OCI-LY3 (cell line): ENCODE measurements at regions not wholly inside any gene's neighbourhood (a gene's known extent, or its start where the extent isn't known, plus 50 kb on each side); places are given as distances from the start of the nearest gene placed in this dataset.

Experiments
- H2AFZ ChIP-seq: fragments of 200-600, 300-600 bp; shearing (Covaris generic); 2 replicates; pipeline ENCODE4 v1.6.0; 2014; ENCODE audit warnings: antibody characterized with exemption, low read depth, low read length
- H3K27ac ChIP-seq: fragments of 200-600, 300-600 bp; sonication (generic); 2 replicates; pipeline ENCODE4 v1.5.1; 2014; ENCODE audit warnings: mild to moderate bottlenecking, low read length, moderate library complexity, mixed read lengths
- H3K27me3 ChIP-seq: fragments of 200-600, 300-600 bp; sonication (generic); 2 replicates; pipeline ENCODE4 v1.6.1; 2014; ENCODE audit warnings: low read depth, low read length, mixed read lengths
- H3K36me3 ChIP-seq: fragments of 200-600, 300-600 bp; sonication (generic); replicated peaks from 2 replicates; pipeline ENCODE3; 2014; ENCODE audit warnings: low read depth, low read length, mixed read lengths
- H3K4me1 ChIP-seq: fragments of 300-600, 200-600 bp; sonication (generic); 2 replicates; pipeline ENCODE4 v1.6.1; 2014; ENCODE audit warnings: low read length, mixed read lengths
- H3K4me2 ChIP-seq: fragments of 200-600, 300-600 bp; sonication (generic); 2 replicates; pipeline ENCODE4 v1.6.1; 2014; ENCODE audit warnings: low read length, mixed read lengths
- H3K4me3 ChIP-seq: fragments of 300-600, 200-600 bp; sonication (generic); 2 replicates; pipeline ENCODE4 v1.5.1; 2014; ENCODE audit warnings: antibody characterized with exemption, mild to moderate bottlenecking, low read length, moderate library complexity
- H3K79me2 ChIP-seq: fragments of 300-600, 200-600 bp; shearing (Covaris generic); 2 replicates; pipeline ENCODE4 v1.6.1; 2014; ENCODE audit warnings: mild to moderate bottlenecking, low read length, mixed read lengths
- H3K9ac ChIP-seq: fragments of 300-600, 200-600 bp; shearing (Covaris generic); 2 replicates; pipeline ENCODE4 v1.6.0; 2014; ENCODE audit warnings: mild to moderate bottlenecking, low read length, moderate library complexity
- H3K9me3 ChIP-seq: fragments of 200-600, 300-600 bp; shearing (Covaris generic); 2 replicates; pipeline ENCODE4 v1.6.1; 2014; ENCODE audit warnings: low read length, mixed read lengths; ENCODE audit not compliant: insufficient read depth
- H4K20me1 ChIP-seq: fragments of 200-600, 300-600 bp; sonication (generic); 2 replicates; pipeline ENCODE4 v1.6.1; 2016; ENCODE audit warnings: low read length, mixed read lengths; ENCODE audit not compliant: insufficient read depth
- EZH2phosphoT487 ChIP-seq: fragments of 200-600 bp; shearing (Covaris generic); IDR thresholded peaks from 2 replicates; pipeline ENCODE4 v1.6.1; 2018; ENCODE audit warnings: antibody characterized with exemption, mixed run types, low read depth
- TF ChIP-seq, protein P1 (sequence below): fragments of 200-600, 300-600 bp; sonication (generic); IDR thresholded peaks from 2 replicates; pipeline ENCODE4 v1.5.1; 2014; ENCODE audit warnings: antibody characterized with exemption, low read length, low read depth

DNA sequence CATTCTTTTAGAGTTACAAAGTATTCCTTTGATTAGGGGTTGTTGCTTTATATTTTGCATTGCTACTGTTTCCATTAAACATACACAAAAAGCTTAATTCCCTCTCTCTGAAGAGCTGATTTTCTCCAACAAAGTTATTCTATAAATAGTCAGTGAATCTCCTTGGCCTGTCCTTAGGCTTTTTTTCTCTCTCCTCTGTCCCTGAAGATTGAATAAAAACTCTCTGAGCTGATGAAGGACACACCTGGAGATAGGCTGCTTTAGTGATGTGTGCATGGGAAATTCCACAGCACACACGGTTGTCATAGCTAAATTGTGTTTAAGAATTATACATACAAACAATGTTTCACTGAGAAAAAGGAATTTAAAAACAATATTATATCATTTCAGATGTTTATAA, 90.5 kb upstream of the TMEM106B start:
- no peaks in the 10 kb centered on the region for H3K9me3 ChIP-seq
- no peaks in the 10 kb centered on the region for H3K4me1 ChIP-seq
- no peaks in the 10 kb centered on the region for H3K36me3 ChIP-seq
- TF ChIP-seq, protein P1, sequence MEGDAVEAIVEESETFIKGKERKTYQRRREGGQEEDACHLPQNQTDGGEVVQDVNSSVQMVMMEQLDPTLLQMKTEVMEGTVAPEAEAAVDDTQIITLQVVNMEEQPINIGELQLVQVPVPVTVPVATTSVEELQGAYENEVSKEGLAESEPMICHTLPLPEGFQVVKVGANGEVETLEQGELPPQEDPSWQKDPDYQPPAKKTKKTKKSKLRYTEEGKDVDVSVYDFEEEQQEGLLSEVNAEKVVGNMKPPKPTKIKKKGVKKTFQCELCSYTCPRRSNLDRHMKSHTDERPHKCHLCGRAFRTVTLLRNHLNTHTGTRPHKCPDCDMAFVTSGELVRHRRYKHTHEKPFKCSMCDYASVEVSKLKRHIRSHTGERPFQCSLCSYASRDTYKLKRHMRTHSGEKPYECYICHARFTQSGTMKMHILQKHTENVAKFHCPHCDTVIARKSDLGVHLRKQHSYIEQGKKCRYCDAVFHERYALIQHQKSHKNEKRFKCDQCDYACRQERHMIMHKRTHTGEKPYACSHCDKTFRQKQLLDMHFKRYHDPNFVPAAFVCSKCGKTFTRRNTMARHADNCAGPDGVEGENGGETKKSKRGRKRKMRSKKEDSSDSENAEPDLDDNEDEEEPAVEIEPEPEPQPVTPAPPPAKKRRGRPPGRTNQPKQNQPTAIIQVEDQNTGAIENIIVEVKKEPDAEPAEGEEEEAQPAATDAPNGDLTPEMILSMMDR, result no peak
- no peak for TF ChIP-seq EZH2phosphoT487
- no peaks in the 10 kb centered on the region for H3K27me3 ChIP-seq
- no peaks in the 10 kb centered on the region for H4K20me1 ChIP-seq
- H3K9ac ChIP-seq, result no peak overlapping the region
- no peaks in the 10 kb centered on the region for H3K79me2 ChIP-seq
- no peak overlapping the region for H2AFZ ChIP-seq
- no peak overlapping the region for H3K4me3 ChIP-seq
- H3K27ac ChIP-seq, result no peak overlapping the region
- no peak overlapping the region for H3K4me2 ChIP-seq

DNA sequence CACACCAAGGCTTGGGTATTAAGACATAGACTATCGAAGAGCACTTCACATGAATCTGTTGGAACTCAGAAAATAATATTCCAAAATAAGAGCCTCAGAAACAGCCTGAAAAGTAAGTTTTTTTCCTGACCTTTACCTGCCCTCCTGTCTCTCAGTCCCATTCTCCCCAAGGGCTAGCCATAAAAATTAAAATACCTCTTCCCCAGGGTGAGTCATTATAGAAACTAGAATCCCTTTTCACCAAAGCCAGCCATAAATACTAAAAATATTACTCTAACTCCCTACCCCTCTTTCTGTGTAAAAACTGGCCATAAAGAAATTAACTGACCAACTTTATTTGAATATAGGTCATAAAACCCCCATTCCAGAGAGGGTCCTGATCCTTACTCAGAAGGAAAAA, 87.9 kb upstream of the TMEM106B start:
- no peak overlapping the region for H3K4me3 ChIP-seq
- H3K79me2 ChIP-seq, result no peaks in the 10 kb centered on the region
- H3K9me3 ChIP-seq, result no peaks in the 10 kb centered on the region
- no peak overlapping the region for H3K4me2 ChIP-seq
- H2AFZ ChIP-seq, result no peak overlapping the region
- H4K20me1 ChIP-seq, result no peaks in the 10 kb centered on the region
- TF ChIP-seq, protein P1, result no peak
- no peak for TF ChIP-seq EZH2phosphoT487
- H3K9ac ChIP-seq, result no peak overlapping the region
- no peaks in the 10 kb centered on the region for H3K4me1 ChIP-seq
- H3K36me3 ChIP-seq, result no peaks in the 10 kb centered on the region
- H3K27ac ChIP-seq, result no peak overlapping the region
- H3K27me3 ChIP-seq, result no peaks in the 10 kb centered on the region

DNA sequence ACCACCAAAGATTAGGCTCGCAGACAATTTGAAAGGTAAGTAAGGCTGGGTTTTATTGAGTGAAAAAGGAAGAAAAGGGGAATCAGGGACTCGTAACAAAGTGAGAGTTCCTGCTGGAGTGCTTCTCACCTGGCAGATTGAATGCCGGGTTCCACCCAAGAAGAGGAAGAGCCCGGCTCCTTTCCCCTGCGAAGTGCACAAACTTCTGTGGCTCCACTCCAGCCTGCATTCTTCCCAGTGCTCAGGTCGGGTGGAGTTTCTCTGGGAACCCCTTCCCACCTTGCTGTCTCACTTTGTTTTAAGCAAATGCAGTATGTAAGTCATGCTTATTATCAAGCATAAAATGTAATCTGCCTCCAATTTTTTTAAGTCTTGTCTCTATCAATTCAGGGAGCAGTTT, 87.1 kb upstream of the TMEM106B start:
- Histone ChIP-seq H3K9me3 (no peaks in the 10 kb centered on the region), H3K4me2 (no peak overlapping the region), H3K4me3 (no peak overlapping the region), H3K9ac (no peak overlapping the region), H3K4me1 (no peaks in the 10 kb centered on the region), H3K79me2 (no peaks in the 10 kb centered on the region), H3K36me3 (no peaks in the 10 kb centered on the region), H2AFZ (no peak overlapping the region), H3K27me3 (no peaks in the 10 kb centered on the region), H4K20me1 (no peaks in the 10 kb centered on the region), H3K27ac (no peak overlapping the region)
- TF ChIP-seq EZH2phosphoT487, result no peak
- TF ChIP-seq, protein P1, result no peak

DNA sequence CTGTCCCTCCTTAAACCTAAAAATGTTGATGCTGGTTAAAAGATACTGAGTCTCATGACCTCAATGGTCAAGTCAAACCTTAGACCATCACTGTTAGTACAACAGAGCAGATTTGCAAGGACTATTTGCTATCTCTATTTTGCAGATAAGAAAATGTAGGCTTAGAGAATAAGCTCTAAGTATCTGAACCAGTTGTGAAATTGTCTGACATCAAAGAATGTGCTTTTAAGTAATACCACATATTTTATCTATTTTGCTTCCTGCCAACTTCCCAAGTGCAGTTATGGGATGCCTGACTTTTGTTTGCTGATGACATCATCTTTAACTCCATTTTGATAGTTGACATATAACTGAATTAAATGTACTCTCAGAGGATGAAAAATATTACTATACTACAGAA, 83.6 kb upstream of the TMEM106B start:
- Histone ChIP-seq H3K4me1 (no peaks in the 10 kb centered on the region), H3K79me2 (no peaks in the 10 kb centered on the region), H3K36me3 (no peaks in the 10 kb centered on the region), H3K4me3 (no peak overlapping the region), H3K4me2 (no peak overlapping the region), H3K27ac (no peak overlapping the region), H3K9me3 (no peaks in the 10 kb centered on the region), H3K9ac (no peak overlapping the region), H3K27me3 (no peaks in the 10 kb centered on the region), H4K20me1 (no peaks in the 10 kb centered on the region), H2AFZ (no peak overlapping the region)
- TF ChIP-seq, protein P1, result no peak
- TF ChIP-seq EZH2phosphoT487, result no peak
